ENCODE measurements at regions not wholly inside any gene's neighbourhood (a gene's known extent, or its start where the extent isn't known, plus 50 kb on each side); places are given as distances from the start of the nearest gene placed in this dataset.

- no peak for FAIRE-seq
- no peaks in the 10 kb centered on the region for H3K9me3 ChIP-seq
- H3K4me1 ChIP-seq: no peaks in the 10 kb centered on the region
- no peak for ATAC-seq
- 22% methylated on average over 5 of the region's 5 CpGs for WGBS (ENCODE audit: missing lambda C conversion rate)
- H3K27ac ChIP-seq: no peak overlapping the region
- TF ChIP-seq RCOR1 (IDR thresholded peaks at IDR 0.05; ENCODE audit: low read depth, low read length): no peak
- no peak for TF ChIP-seq HOXB5 (CRISPR knock-in tag; IDR thresholded peaks at IDR 0.05)
- no peak for TF ChIP-seq HES2 (IDR thresholded peaks at IDR 0.05)
- TF ChIP-seq CEBPB (IDR thresholded peaks at IDR 0.05): no peak
- no peak for TF ChIP-seq KDM1A (IDR thresholded peaks at IDR 0.05; ENCODE audit: low read depth)
- no peak for TF ChIP-seq ESRRA (IDR thresholded peaks at IDR 0.05; ENCODE audit: borderline replicate concordance, low read length)
- TF ChIP-seq EHMT2 (IDR thresholded peaks at IDR 0.05; ENCODE audit: low read depth): no peak
- TF ChIP-seq MAFK (IDR thresholded peaks at IDR 0.05; ENCODE audit: partially characterized antibody): no peak
- TF ChIP-seq EP300 (IDR thresholded peaks at IDR 0.05): no peak
- TF ChIP-seq TP53 (CRISPR knock-in tag; IDR thresholded peaks at IDR 0.05): no peak
- TF ChIP-seq RNF2 (IDR thresholded peaks at IDR 0.05; ENCODE audit: borderline replicate concordance, low read depth): no peak
- no peak for TF ChIP-seq MYC (IDR thresholded peaks at IDR 0.05; ENCODE audit: borderline replicate concordance, low read length)
- TF ChIP-seq POLR2A (IDR thresholded peaks at IDR 0.05; ENCODE audit: low read length): no peak
- no peak overlapping the region for H3K4me2 ChIP-seq
- no peak overlapping the region for H3K4me3 ChIP-seq
- ChIA-PET POLR2A (no interaction called here), CTCF (no interaction called here)
- no peak for DNase-seq (ENCODE audit: low read depth in 1 of 2, low spot score in 1 of 2)
These were observed 276.6 kb upstream of the MPDZ start for GRCh38 chr9:13555989-13556500.

GRCh38 chr9:13555516-13555915 lies 276.0 kb upstream of the MPDZ start:
- no peak for TF ChIP-seq ZSCAN20 (CRISPR knock-in tag; IDR thresholded peaks at IDR 0.05)
- no peak for TF ChIP-seq MAZ (IDR thresholded peaks at IDR 0.05; ENCODE audit: borderline replicate concordance, low read depth, low read length)
- no peak for TF ChIP-seq RCOR1 (IDR thresholded peaks at IDR 0.05; ENCODE audit: low read depth, low read length)
- no peak for TF ChIP-seq TP53 (CRISPR knock-in tag; IDR thresholded peaks at IDR 0.05)
- TF ChIP-seq MAFK (IDR thresholded peaks at IDR 0.05; ENCODE audit: partially characterized antibody): no peak
- no peak for TF ChIP-seq ZFP36 (IDR thresholded peaks at IDR 0.05; ENCODE audit: borderline replicate concordance, partially characterized antibody)
- no peak for TF ChIP-seq POLR2A (IDR thresholded peaks at IDR 0.05; ENCODE audit: low read length)
- no peak for TF ChIP-seq RARB (CRISPR knock-in tag; IDR thresholded peaks at IDR 0.05)
- no peak for TF ChIP-seq NFE2L2 (conservative IDR thresholded peaks at IDR 0.05; ENCODE audit: low read length)
- no peak for TF ChIP-seq SMC3 (IDR thresholded peaks at IDR 0.05)
- no peak for TF ChIP-seq HOXB5 (CRISPR knock-in tag; IDR thresholded peaks at IDR 0.05)
- no peak for TF ChIP-seq HMGXB4 (CRISPR knock-in tag; IDR thresholded peaks at IDR 0.05; ENCODE audit: borderline replicate concordance)
- TF ChIP-seq HOXB13 (CRISPR knock-in tag; IDR thresholded peaks at IDR 0.05; ENCODE audit: low read depth): no peak
- no peak for TF ChIP-seq FOSB (CRISPR knock-in tag; IDR thresholded peaks at IDR 0.05)
- TF ChIP-seq, protein P1, sequence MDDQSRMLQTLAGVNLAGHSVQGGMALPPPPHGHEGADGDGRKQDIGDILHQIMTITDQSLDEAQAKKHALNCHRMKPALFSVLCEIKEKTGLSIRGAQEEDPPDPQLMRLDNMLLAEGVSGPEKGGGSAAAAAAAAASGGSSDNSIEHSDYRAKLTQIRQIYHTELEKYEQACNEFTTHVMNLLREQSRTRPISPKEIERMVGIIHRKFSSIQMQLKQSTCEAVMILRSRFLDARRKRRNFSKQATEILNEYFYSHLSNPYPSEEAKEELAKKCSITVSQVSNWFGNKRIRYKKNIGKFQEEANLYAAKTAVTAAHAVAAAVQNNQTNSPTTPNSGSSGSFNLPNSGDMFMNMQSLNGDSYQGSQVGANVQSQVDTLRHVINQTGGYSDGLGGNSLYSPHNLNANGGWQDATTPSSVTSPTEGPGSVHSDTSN (IDR thresholded peaks at IDR 0.05): no peak
- no peak for DNase-seq (ENCODE audit: low read depth in 1 of 2, low spot score in 1 of 2)
- ATAC-seq: no peak
- Histone ChIP-seq H3K4me2 (no peak overlapping the region), H3K4me3 (no peak overlapping the region), H3K27ac (no peak overlapping the region), H3K4me1 (no peaks in the 10 kb centered on the region), H3K9me3 (no peaks in the 10 kb centered on the region)
- no peak for FAIRE-seq
- ChIA-PET POLR2A (no interaction called here), CTCF (no interaction called here)
- 38% methylated on average over 4 of the region's 4 CpGs for WGBS (ENCODE audit: missing lambda C conversion rate)

- no peak overlapping the region for H3K4me3 ChIP-seq
- H3K4me2 ChIP-seq: no peak overlapping the region
- H3K27ac ChIP-seq: no peak overlapping the region
- no peaks in the 10 kb centered on the region for H3K9me3 ChIP-seq
- no peaks in the 10 kb centered on the region for H3K4me1 ChIP-seq
- ATAC-seq (no peak), DNase-seq (ENCODE audit: low read depth in 1 of 2, low spot score in 1 of 2) (no peak), FAIRE-seq (no peak)
- CTCF ChIA-PET: interaction anchor here (0.9 kb wide), 1 partner anchor 846 kb away, joined by 3 read pairs; no protein-coding TSS in a partner anchor
- POLR2A ChIA-PET: no interaction called here
- TF ChIP-seq RCOR1 (IDR thresholded peaks at IDR 0.05; ENCODE audit: low read depth, low read length) (no peak), ZFP36 (IDR thresholded peaks at IDR 0.05; ENCODE audit: borderline replicate concordance, partially characterized antibody) (no peak), RARB (CRISPR knock-in tag; IDR thresholded peaks at IDR 0.05) (no peak), ZC3H11A (IDR thresholded peaks at IDR 0.05) (no peak), RFX5 (IDR thresholded peaks at IDR 0.05) (no peak), NR3C1 (IDR thresholded peaks at IDR 0.05) (no peak), HDAC2 (IDR thresholded peaks at IDR 0.05) (no peak), MYC (IDR thresholded peaks at IDR 0.05; ENCODE audit: borderline replicate concordance, low read length) (no peak)
- TF ChIP-seq, protein P2, sequence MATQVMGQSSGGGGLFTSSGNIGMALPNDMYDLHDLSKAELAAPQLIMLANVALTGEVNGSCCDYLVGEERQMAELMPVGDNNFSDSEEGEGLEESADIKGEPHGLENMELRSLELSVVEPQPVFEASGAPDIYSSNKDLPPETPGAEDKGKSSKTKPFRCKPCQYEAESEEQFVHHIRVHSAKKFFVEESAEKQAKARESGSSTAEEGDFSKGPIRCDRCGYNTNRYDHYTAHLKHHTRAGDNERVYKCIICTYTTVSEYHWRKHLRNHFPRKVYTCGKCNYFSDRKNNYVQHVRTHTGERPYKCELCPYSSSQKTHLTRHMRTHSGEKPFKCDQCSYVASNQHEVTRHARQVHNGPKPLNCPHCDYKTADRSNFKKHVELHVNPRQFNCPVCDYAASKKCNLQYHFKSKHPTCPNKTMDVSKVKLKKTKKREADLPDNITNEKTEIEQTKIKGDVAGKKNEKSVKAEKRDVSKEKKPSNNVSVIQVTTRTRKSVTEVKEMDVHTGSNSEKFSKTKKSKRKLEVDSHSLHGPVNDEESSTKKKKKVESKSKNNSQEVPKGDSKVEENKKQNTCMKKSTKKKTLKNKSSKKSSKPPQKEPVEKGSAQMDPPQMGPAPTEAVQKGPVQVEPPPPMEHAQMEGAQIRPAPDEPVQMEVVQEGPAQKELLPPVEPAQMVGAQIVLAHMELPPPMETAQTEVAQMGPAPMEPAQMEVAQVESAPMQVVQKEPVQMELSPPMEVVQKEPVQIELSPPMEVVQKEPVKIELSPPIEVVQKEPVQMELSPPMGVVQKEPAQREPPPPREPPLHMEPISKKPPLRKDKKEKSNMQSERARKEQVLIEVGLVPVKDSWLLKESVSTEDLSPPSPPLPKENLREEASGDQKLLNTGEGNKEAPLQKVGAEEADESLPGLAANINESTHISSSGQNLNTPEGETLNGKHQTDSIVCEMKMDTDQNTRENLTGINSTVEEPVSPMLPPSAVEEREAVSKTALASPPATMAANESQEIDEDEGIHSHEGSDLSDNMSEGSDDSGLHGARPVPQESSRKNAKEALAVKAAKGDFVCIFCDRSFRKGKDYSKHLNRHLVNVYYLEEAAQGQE (IDR thresholded peaks at IDR 0.05): no peak
- TF ChIP-seq, protein P1 (IDR thresholded peaks at IDR 0.05): no peak
These were observed 275.1 kb upstream of the MPDZ start for GRCh38 chr9:13554626-13555025.

Data from A549 (cell line).